Stimulated activated naive CD8-positive, alpha-beta T cell treated with anti-CD3 and anti-CD28 coated beads, Interleukin-15, Interleukin-2, amounts not matched to agents 100 ng/mL and 50 ng/mL, for 24 hours (primary cell): ENCODE measurements at regions not wholly inside any gene's neighbourhood (a gene's known extent, or its start where the extent isn't known, plus 50 kb on each side); places are given as distances from the start of the nearest gene placed in this dataset.

ENCODE experiments used
- H3K27ac Mint-ChIP-seq: one replicate; pipeline ENCODE4 v1.8.0; 2021; ENCODE audit warnings: mild to moderate bottlenecking, mixed read lengths
- H3K27me3 Mint-ChIP-seq: one replicate; pipeline ENCODE4 v1.8.0; 2021; ENCODE audit warnings: mixed read lengths
- H3K36me3 Mint-ChIP-seq: one replicate; pipeline ENCODE4 v1.8.0; 2021; ENCODE audit warnings: low read depth, mixed read lengths
- H3K4me1 Mint-ChIP-seq: one replicate; pipeline ENCODE4 v1.8.0; 2021; ENCODE audit warnings: low read depth, mixed read lengths
- H3K4me3 Mint-ChIP-seq: one replicate; pipeline ENCODE4 v1.8.0; 2021; ENCODE audit warnings: mild to moderate bottlenecking, mixed read lengths
- H3K9me3 Mint-ChIP-seq: one replicate; pipeline ENCODE4 v1.8.0; 2021; ENCODE audit warnings: mixed read lengths

GRCh38 chr15:81987628-81988027 lies 58.2 kb downstream of the MEX3B start:
- Mint-ChIP-seq H3K9me3 (peaks cover 9% of the 10 kb centered on the region), H3K36me3 (no peaks in the 10 kb centered on the region), H3K4me1 (no peaks in the 10 kb centered on the region), H3K27me3 (peaks cover 14% of the 10 kb centered on the region), H3K27ac (no peak overlapping the region), H3K4me3 (no peak overlapping the region)

GRCh38 chr15:81983497-81983896 lies 62.3 kb downstream of the MEX3B start:
- no peak overlapping the region for H3K27ac Mint-ChIP-seq
- peaks cover under 1% of the 10 kb centered on the region for H3K9me3 Mint-ChIP-seq
- H3K27me3 Mint-ChIP-seq, result peaks cover 6% of the 10 kb centered on the region
- H3K36me3 Mint-ChIP-seq, result no peaks in the 10 kb centered on the region
- no peak overlapping the region for H3K4me3 Mint-ChIP-seq
- no peaks in the 10 kb centered on the region for H3K4me1 Mint-ChIP-seq

GRCh38 chr15:81982808-81983207 lies 63.0 kb downstream of the MEX3B start:
- Mint-ChIP-seq H3K4me3 (no peak overlapping the region), H3K27me3 (peaks cover 3% of the 10 kb centered on the region), H3K9me3 (peaks cover 7% of the 10 kb centered on the region)

GRCh38 chr15:81981908-81982307 lies 63.9 kb downstream of the MEX3B start:
- no peaks in the 10 kb centered on the region for H3K36me3 Mint-ChIP-seq
- H3K9me3 Mint-ChIP-seq, result peaks cover 10% of the 10 kb centered on the region
- no peak overlapping the region for H3K27ac Mint-ChIP-seq
- no peaks in the 10 kb centered on the region for H3K4me1 Mint-ChIP-seq
- no peak overlapping the region for H3K4me3 Mint-ChIP-seq
- H3K27me3 Mint-ChIP-seq, result no peaks in the 10 kb centered on the region

More at GRCh38 chr15:81982808-81983207, 63.0 kb downstream of the MEX3B start:
- Mint-ChIP-seq H3K36me3 (no peaks in the 10 kb centered on the region), H3K27ac (no peak overlapping the region), H3K4me1 (no peaks in the 10 kb centered on the region)

- no peaks in the 10 kb centered on the region for H3K27me3 Mint-ChIP-seq
- no peaks in the 10 kb centered on the region for H3K4me1 Mint-ChIP-seq
- no peaks in the 10 kb centered on the region for H3K36me3 Mint-ChIP-seq
- H3K27ac Mint-ChIP-seq, result no peak overlapping the region
- peaks cover 15% of the 10 kb centered on the region for H3K9me3 Mint-ChIP-seq
- H3K4me3 Mint-ChIP-seq, result no peak overlapping the region
Measured at GRCh38 chr15:81977464-81977863, 68.4 kb downstream of the MEX3B start.

GRCh38 chr15:81968691-81969090 lies 77.1 kb downstream of the MEX3B start:
- Mint-ChIP-seq H3K27ac (no peak overlapping the region), H3K27me3 (no peaks in the 10 kb centered on the region), H3K36me3 (no peaks in the 10 kb centered on the region), H3K9me3 (peaks cover 6% of the 10 kb centered on the region), H3K4me1 (no peaks in the 10 kb centered on the region), H3K4me3 (no peak overlapping the region)

- Mint-ChIP-seq H3K4me1 (no peaks in the 10 kb centered on the region), H3K4me3 (no peak overlapping the region), H3K36me3 (no peaks in the 10 kb centered on the region), H3K9me3 (no peaks in the 10 kb centered on the region), H3K27ac (no peak overlapping the region), H3K27me3 (no peaks in the 10 kb centered on the region)
Measured at GRCh38 chr15:81966631-81967030, 79.2 kb downstream of the MEX3B start.

GRCh38 chr15:81962482-81962881 lies 83.3 kb downstream of the MEX3B start:
- Mint-ChIP-seq H3K9me3 (no peaks in the 10 kb centered on the region), H3K36me3 (no peaks in the 10 kb centered on the region), H3K4me3 (no peak overlapping the region), H3K27me3 (no peaks in the 10 kb centered on the region), H3K4me1 (no peaks in the 10 kb centered on the region), H3K27ac (no peak overlapping the region)

GRCh38 chr15:81959196-81959595 lies 86.6 kb downstream of the MEX3B start:
- H3K36me3 Mint-ChIP-seq, result no peaks in the 10 kb centered on the region
- no peak overlapping the region for H3K27ac Mint-ChIP-seq
- H3K9me3 Mint-ChIP-seq, result no peaks in the 10 kb centered on the region
- H3K4me3 Mint-ChIP-seq, result no peak overlapping the region
- H3K27me3 Mint-ChIP-seq, result no peaks in the 10 kb centered on the region
- no peaks in the 10 kb centered on the region for H3K4me1 Mint-ChIP-seq

GRCh38 chr15:81957698-81958097 lies 88.1 kb downstream of the MEX3B start:
- no peak overlapping the region for H3K4me3 Mint-ChIP-seq

GRCh38 chr15:81955382-81956062 lies 90.3 kb downstream of the MEX3B start:
- Mint-ChIP-seq H3K36me3 (no peaks in the 10 kb centered on the region), H3K4me3 (no peak overlapping the region), H3K27ac (no peak overlapping the region), H3K9me3 (no peaks in the 10 kb centered on the region), H3K27me3 (no peaks in the 10 kb centered on the region), H3K4me1 (no peaks in the 10 kb centered on the region)

More at GRCh38 chr15:81957698-81958097, 88.1 kb downstream of the MEX3B start:
- Mint-ChIP-seq H3K27ac (no peak overlapping the region), H3K9me3 (no peaks in the 10 kb centered on the region), H3K27me3 (no peaks in the 10 kb centered on the region), H3K4me1 (no peaks in the 10 kb centered on the region), H3K36me3 (no peaks in the 10 kb centered on the region)

GRCh38 chr15:81954158-81954783 lies 91.5 kb downstream of the MEX3B start:
- Mint-ChIP-seq H3K36me3 (no peaks in the 10 kb centered on the region), H3K27me3 (no peaks in the 10 kb centered on the region), H3K27ac (no peak overlapping the region), H3K4me3 (no peak overlapping the region), H3K9me3 (no peaks in the 10 kb centered on the region), H3K4me1 (no peaks in the 10 kb centered on the region)

- H3K9me3 Mint-ChIP-seq, result no peaks in the 10 kb centered on the region
- no peaks in the 10 kb centered on the region for H3K36me3 Mint-ChIP-seq
- no peak overlapping the region for H3K4me3 Mint-ChIP-seq
- no peaks in the 10 kb centered on the region for H3K27me3 Mint-ChIP-seq
- no peaks in the 10 kb centered on the region for H3K4me1 Mint-ChIP-seq
- H3K27ac Mint-ChIP-seq, result no peak overlapping the region
Measured at GRCh38 chr15:81950841-81951414, 94.9 kb downstream of the MEX3B start.

- Mint-ChIP-seq H3K36me3 (no peaks in the 10 kb centered on the region), H3K4me1 (no peaks in the 10 kb centered on the region), H3K9me3 (no peaks in the 10 kb centered on the region), H3K27me3 (no peaks in the 10 kb centered on the region), H3K4me3 (no peak overlapping the region), H3K27ac (no peak overlapping the region)
Measured at GRCh38 chr15:81948751-81949150, 97.1 kb downstream of the MEX3B start.

- H3K27me3 Mint-ChIP-seq, result no peaks in the 10 kb centered on the region
- no peak overlapping the region for H3K4me3 Mint-ChIP-seq
- H3K36me3 Mint-ChIP-seq, result no peaks in the 10 kb centered on the region
- H3K27ac Mint-ChIP-seq, result no peak overlapping the region
- H3K4me1 Mint-ChIP-seq, result no peaks in the 10 kb centered on the region
- H3K9me3 Mint-ChIP-seq, result no peaks in the 10 kb centered on the region
Measured at GRCh38 chr15:81948222-81948621, 97.6 kb downstream of the MEX3B start.
